Peyer's patch (tissue), 4 donors: ENCODE measurements at regions not wholly inside any gene's neighbourhood (a gene's known extent, or its start where the extent isn't known, plus 50 kb on each side); places are given as distances from the start of the nearest gene placed in this dataset.
"Not testable (repeated sequence)": the region's sequence is repeated elsewhere in the genome, so short reads cannot be mapped to it uniquely, and the experiment has no call there.

Source experiments
- DNase-seq, 3 donors: peaks; one replicate each; pipeline ENCODE4 v3.0.0-alpha.2; 2017 to 2019
- H3K27ac ChIP-seq, 4 donors: fragments of 200-600 bp; sonication (generic); one replicate each; pipeline ENCODE4 v1.5.1; 2016 to 2019
- H3K27me3 ChIP-seq, 2 donors: fragments of 200-600 bp; sonication (generic); one replicate each; pipeline ENCODE4 v1.5.1; 2019
- H3K36me3 ChIP-seq, 3 donors: fragments of 200-600 bp; sonication (generic); one replicate each; pipeline ENCODE4 v1.5.1; 2016 to 2019
- H3K4me1 ChIP-seq, 4 donors: fragments of 200-600 bp; sonication (generic); one replicate each; pipeline ENCODE4 v1.5.1; 2016 to 2019
- H3K4me3 ChIP-seq, 4 donors: fragments of 200-600 bp; sonication (generic); 1 replicate in 3 of 4; 2 replicates in 1 of 4; pipeline ENCODE4 v1.5.1; 2016 to 2019; ENCODE audit warnings: mild to moderate bottlenecking in 1 of 4
- H3K9me3 ChIP-seq, 4 donors: fragments of 200-600 bp; sonication (generic); one replicate each; pipeline ENCODE4 v1.5.1; 2016 to 2019; ENCODE audit warnings: mild to moderate bottlenecking in 1 of 4
- POLR2A ChIP-seq, 2 donors: fragments of 450-650 bp; IDR thresholded peaks; one replicate each; pipeline ENCODE4 v1.5.1; 2017; ENCODE audit warnings: antibody characterized with exemption in 2 of 2, mild to moderate bottlenecking in 2 of 2, moderate library complexity in 2 of 2
- TF ChIP-seq, protein P1 (sequence below), 6 experiments: fragments of 450-650 bp in 4 of 6; fragments of 200-600 bp in 2 of 6; sonication (generic) in 1 of 6; IDR thresholded peaks; one replicate each; pipeline ENCODE4 v1.5.1; 2017 to 2019; ENCODE audit warnings: antibody characterized with exemption in 6 of 6, mild to moderate bottlenecking in 3 of 6, moderate library complexity in 1 of 6

DNA sequence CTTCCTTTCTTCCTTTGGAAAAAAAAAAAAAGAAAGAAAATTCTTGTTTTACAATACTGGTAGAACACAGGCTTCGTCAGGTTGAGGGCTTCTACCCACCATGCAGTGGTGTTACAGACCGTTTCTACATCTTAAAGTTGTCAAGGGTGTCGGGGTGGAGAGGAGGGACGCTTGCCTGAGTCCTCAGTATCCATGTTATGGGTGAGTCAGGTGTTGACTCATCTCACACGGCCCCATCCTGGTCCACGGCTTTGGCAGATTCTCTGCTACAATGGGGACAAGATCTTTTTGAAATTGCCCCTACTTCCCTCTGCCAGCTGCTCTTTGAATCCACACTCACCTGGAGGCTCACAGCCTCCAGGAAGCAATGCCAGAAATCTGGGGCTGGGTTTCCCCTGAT, 310.3 kb upstream of the ZFP42 start:
- Histone ChIP-seq H3K27ac (no peak overlapping the region), H3K9me3 (no peaks in the 10 kb centered on the region), H3K36me3 (no peaks in the 10 kb centered on the region), H3K4me1 (no peaks in the 10 kb centered on the region), H3K27me3 (no peaks in the 10 kb centered on the region), H3K4me3 (no peak overlapping the region)
- TF ChIP-seq, protein P1, sequence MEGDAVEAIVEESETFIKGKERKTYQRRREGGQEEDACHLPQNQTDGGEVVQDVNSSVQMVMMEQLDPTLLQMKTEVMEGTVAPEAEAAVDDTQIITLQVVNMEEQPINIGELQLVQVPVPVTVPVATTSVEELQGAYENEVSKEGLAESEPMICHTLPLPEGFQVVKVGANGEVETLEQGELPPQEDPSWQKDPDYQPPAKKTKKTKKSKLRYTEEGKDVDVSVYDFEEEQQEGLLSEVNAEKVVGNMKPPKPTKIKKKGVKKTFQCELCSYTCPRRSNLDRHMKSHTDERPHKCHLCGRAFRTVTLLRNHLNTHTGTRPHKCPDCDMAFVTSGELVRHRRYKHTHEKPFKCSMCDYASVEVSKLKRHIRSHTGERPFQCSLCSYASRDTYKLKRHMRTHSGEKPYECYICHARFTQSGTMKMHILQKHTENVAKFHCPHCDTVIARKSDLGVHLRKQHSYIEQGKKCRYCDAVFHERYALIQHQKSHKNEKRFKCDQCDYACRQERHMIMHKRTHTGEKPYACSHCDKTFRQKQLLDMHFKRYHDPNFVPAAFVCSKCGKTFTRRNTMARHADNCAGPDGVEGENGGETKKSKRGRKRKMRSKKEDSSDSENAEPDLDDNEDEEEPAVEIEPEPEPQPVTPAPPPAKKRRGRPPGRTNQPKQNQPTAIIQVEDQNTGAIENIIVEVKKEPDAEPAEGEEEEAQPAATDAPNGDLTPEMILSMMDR (IDR thresholded peaks at IDR 0.05), result no peak
- no peak for TF ChIP-seq POLR2A (IDR thresholded peaks at IDR 0.05)
- no peak for DNase-seq

DNA sequence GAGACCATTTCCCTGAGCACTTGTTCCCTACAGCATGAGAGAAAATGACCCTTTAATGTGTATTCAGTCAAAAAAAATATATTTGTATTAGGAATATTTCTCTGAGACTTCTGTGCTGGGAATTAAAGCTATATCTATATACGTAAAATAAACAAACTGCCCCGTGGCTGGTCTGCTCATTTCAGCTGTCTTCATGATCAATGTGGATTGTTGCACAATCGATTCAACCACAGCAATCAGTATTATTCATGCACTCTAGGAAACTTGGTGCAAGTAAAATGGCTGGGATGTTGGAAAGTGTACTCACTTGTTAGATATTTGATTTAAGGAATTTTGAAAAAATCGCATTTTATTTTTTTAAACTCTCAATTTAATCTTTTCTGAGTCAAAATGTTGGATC, 307.9 kb upstream of the ZFP42 start:
- Histone ChIP-seq H3K27me3 (no peaks in the 10 kb centered on the region), H3K36me3 (no peaks in the 10 kb centered on the region), H3K9me3 (no peaks in the 10 kb centered on the region), H3K4me3 (no peak overlapping the region), H3K4me1 (no peaks in the 10 kb centered on the region), H3K27ac (no peak overlapping the region)
- DNase-seq, result no peak
- TF ChIP-seq POLR2A (IDR thresholded peaks at IDR 0.05), result no peak
- TF ChIP-seq, protein P1 (IDR thresholded peaks at IDR 0.05), result no peak

DNA sequence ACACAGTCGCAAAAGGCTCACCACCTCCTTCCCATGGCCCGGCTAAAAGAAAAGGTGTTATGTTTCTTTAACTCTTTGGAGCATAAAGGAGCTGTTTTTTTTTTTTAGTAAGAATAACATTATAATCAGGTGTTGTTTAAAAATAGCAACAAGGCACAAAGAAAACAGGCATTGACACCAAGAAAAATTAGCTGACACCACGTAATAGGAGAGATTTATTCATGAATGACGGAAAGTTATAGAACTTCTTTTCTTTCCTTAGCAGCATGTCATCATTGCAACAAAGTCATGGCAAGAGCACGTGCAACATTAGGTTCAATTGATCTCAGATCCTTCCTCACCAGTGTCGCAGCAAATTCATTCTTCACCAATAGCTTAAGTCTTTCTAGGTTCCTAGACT, 302.9 kb upstream of the ZFP42 start:
- DNase-seq, result no peak
- Histone ChIP-seq H3K27me3 (no peaks in the 10 kb centered on the region), H3K4me1 (no peaks in the 10 kb centered on the region), H3K36me3 (no peaks in the 10 kb centered on the region), H3K27ac (no peak overlapping the region), H3K4me3 (no peak overlapping the region), H3K9me3 (no peaks in the 10 kb centered on the region)
- TF ChIP-seq POLR2A (IDR thresholded peaks at IDR 0.05), result no peak
- TF ChIP-seq, protein P1 (IDR thresholded peaks at IDR 0.05), result no peak

DNA sequence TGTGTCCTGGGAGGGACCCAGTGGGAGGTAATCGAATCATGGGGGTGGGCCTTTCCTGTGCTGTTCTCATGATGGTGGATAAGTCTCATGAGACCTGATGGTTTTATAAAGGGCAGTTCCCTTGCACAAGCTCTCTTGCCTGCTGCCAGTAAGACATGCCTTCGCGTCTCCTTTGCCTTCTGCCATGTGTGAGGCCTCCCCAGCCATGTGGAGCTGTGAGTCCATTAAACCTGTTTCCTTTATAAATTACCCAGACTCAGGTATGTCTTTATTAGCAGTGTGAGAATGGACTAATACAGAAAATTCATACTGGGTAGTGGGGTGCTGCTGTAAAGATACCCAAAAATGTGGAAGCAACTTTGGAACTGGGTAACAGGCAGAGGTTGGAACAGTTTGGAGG, 300.0 kb upstream of the ZFP42 start:
- H3K27ac ChIP-seq, H3K36me3 ChIP-seq, H3K4me3 ChIP-seq, H3K27me3 ChIP-seq, H3K9me3 ChIP-seq, H3K4me1 ChIP-seq, DNase-seq: not testable (repeated sequence)

DNA sequence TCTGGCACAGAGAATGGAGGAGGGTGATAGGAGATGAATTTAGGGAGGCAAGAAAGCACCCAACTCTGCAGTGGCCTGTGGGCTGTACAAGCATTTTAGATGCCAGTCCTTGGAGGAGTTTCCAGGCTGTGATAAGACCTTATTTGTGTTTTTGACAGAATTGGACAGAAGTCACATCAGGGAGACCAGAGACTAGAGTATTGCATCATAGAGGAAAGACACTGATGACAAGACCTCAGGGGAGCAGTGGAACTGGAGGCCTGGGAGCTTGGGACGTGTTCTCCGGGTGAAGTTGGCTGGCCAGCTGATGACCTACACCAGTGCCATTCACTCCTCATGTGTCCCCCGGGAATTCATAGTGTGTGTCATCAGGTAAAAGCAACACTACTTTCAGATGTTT, 284.0 kb upstream of the ZFP42 start:
- H3K27me3 ChIP-seq, result no peaks in the 10 kb centered on the region
- no peak overlapping the region for H3K4me3 ChIP-seq
- no peak for DNase-seq
- TF ChIP-seq, protein P1 (IDR thresholded peaks at IDR 0.05), result no peak
- TF ChIP-seq POLR2A (IDR thresholded peaks at IDR 0.05), result no peak
- H3K36me3 ChIP-seq, result no peaks in the 10 kb centered on the region
- H3K9me3 ChIP-seq, result peaks cover 0 to 3% (median 0%) of the 10 kb centered on the region in 4 donors
- no peaks in the 10 kb centered on the region for H3K4me1 ChIP-seq
- no peak overlapping the region for H3K27ac ChIP-seq

DNA sequence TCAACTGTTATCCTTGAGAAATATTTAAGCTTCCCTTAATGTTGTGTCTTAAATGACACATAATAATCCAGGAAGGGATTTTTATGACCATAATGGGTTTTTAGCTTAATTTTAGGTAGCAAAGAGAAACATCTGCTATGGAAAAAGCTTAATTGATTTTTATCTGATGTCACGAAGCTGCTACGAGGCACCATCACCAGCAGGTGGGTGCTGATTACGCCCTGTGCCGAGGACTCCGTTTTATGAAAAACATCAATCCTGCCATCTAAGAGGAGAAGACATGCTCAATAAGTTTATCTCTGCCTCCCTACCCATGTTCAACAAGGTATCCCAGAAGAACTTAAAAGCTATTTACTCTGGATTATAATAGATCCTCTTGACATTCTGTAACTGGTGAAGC, 280.6 kb upstream of the ZFP42 start:
- H3K36me3 ChIP-seq, result no peaks in the 10 kb centered on the region
- no peak overlapping the region for H3K27ac ChIP-seq
- no peak for DNase-seq
- TF ChIP-seq, protein P1 (IDR thresholded peaks at IDR 0.05), result no peak
- TF ChIP-seq POLR2A (IDR thresholded peaks at IDR 0.05), result no peak
- H3K4me1 ChIP-seq, result no peaks in the 10 kb centered on the region
- no peaks in the 10 kb centered on the region for H3K27me3 ChIP-seq
- H3K4me3 ChIP-seq, result no peak overlapping the region
- H3K9me3 ChIP-seq, result no peaks in the 10 kb centered on the region
